MM.1S (cell line): ENCODE measurements at regions not wholly inside any gene's neighbourhood (a gene's known extent, or its start where the extent isn't known, plus 50 kb on each side); places are given as distances from the start of the nearest gene placed in this dataset.

Source experiments
- DNase-seq: peaks from one replicate; pipeline ENCODE4 v3.0.0-alpha.2; 2015
- H2AFZ ChIP-seq: fragments of 300-600 bp; sonication (generic); 2 replicates; pipeline ENCODE4 v1.6.0; 2016; ENCODE audit warnings: antibody characterized with exemption, low read length
- H3F3A ChIP-seq: fragments of 300-600 bp; sonication (generic); 2 replicates; pipeline ENCODE4 v1.6.1; 2016; ENCODE audit warnings: mild to moderate bottlenecking, antibody characterized with exemption, low read length, moderate library complexity, mixed read lengths; ENCODE audit not compliant: insufficient read depth
- H3K27ac ChIP-seq: fragments of 300-600 bp; sonication (generic); 2 replicates; pipeline ENCODE4 v1.5.1; 2016; ENCODE audit warnings: mild to moderate bottlenecking, low read length
- H3K27me3 ChIP-seq: fragments of 300-600 bp; sonication (generic); replicated peaks from 2 replicates; pipeline ENCODE4 v1.6.0; 2016; ENCODE audit warnings: low read length; ENCODE audit not compliant: insufficient read depth
- H3K36me3 ChIP-seq: fragments of 300-600 bp; sonication (generic); replicated peaks from 2 replicates; pipeline ENCODE4 v1.6.1; 2016; ENCODE audit warnings: mild to moderate bottlenecking, low read length, mixed read lengths; ENCODE audit not compliant: insufficient read depth
- H3K4me1 ChIP-seq: fragments of 300-600 bp; sonication (generic); 2 replicates; pipeline ENCODE4 v1.6.1; 2016; ENCODE audit warnings: low read length, mixed read lengths
- H3K4me2 ChIP-seq: fragments of 300-600 bp; sonication (generic); 2 replicates; pipeline ENCODE4 v1.6.0; 2016; ENCODE audit warnings: low read depth, low read length
- H3K4me3 ChIP-seq: fragments of 300-600 bp; sonication (generic); 2 replicates; pipeline ENCODE4 v1.5.1; 2016; ENCODE audit warnings: low read length, mixed read lengths
- H3K79me2 ChIP-seq: fragments of 300-600 bp; sonication (generic); 2 replicates; pipeline ENCODE4 v1.6.1; 2016; ENCODE audit warnings: mixed run types, low read length, mixed read lengths
- H3K9ac ChIP-seq: fragments of 300-600 bp; sonication (generic); 2 replicates; pipeline ENCODE4 v1.6.1; 2016; ENCODE audit warnings: low read length, mixed read lengths
- H3K9me2 ChIP-seq: fragments of 300-600 bp; sonication (generic); replicated peaks from 2 replicates; pipeline ENCODE4 v1.6.1; 2016; ENCODE audit warnings: mild to moderate bottlenecking, low read length, mixed read lengths; ENCODE audit not compliant: insufficient read depth
- H3K9me3 ChIP-seq: fragments of 300-600 bp; sonication (generic); replicated peaks from 2 replicates; pipeline ENCODE4 v1.6.1; 2016; ENCODE audit warnings: mild to moderate bottlenecking, low read length, mixed read lengths; ENCODE audit not compliant: insufficient read depth
- H4K20me1 ChIP-seq: fragments of 300-600 bp; sonication (generic); 2 replicates; pipeline ENCODE4 v1.6.1; 2016; ENCODE audit warnings: mild to moderate bottlenecking, low read length, moderate library complexity, mixed read lengths; ENCODE audit not compliant: insufficient read depth
- EZH2 ChIP-seq: fragments of 300-600 bp; sonication (generic); optimal IDR thresholded peaks from 2 replicates; pipeline ENCODE3; 2017; ENCODE audit warnings: low read depth, mild to moderate bottlenecking, antibody characterized with exemption, low read length, mixed read lengths
- EZH2phosphoT487 ChIP-seq: fragments of 300-600 bp; sonication (generic); IDR thresholded peaks from 2 replicates; pipeline ENCODE4 v1.6.1; 2018; ENCODE audit warnings: antibody characterized with exemption, low read length
- TF ChIP-seq, protein P1 (sequence below): fragments of 300-600 bp; sonication (generic); IDR thresholded peaks from 2 replicates; pipeline ENCODE4 v1.5.1; 2016; ENCODE audit warnings: antibody characterized with exemption, low read length, mixed read lengths

- TF ChIP-seq, protein P1, sequence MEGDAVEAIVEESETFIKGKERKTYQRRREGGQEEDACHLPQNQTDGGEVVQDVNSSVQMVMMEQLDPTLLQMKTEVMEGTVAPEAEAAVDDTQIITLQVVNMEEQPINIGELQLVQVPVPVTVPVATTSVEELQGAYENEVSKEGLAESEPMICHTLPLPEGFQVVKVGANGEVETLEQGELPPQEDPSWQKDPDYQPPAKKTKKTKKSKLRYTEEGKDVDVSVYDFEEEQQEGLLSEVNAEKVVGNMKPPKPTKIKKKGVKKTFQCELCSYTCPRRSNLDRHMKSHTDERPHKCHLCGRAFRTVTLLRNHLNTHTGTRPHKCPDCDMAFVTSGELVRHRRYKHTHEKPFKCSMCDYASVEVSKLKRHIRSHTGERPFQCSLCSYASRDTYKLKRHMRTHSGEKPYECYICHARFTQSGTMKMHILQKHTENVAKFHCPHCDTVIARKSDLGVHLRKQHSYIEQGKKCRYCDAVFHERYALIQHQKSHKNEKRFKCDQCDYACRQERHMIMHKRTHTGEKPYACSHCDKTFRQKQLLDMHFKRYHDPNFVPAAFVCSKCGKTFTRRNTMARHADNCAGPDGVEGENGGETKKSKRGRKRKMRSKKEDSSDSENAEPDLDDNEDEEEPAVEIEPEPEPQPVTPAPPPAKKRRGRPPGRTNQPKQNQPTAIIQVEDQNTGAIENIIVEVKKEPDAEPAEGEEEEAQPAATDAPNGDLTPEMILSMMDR, result no peak
- TF ChIP-seq EZH2phosphoT487 (no peak), EZH2 (no peak)
- H3K9ac ChIP-seq, result no peak overlapping the region
- H3K4me3 ChIP-seq, result no peak overlapping the region
- no peaks in the 10 kb centered on the region for H3K9me2 ChIP-seq
- no peaks in the 10 kb centered on the region for H3K4me1 ChIP-seq
- H3K27ac ChIP-seq, result no peak overlapping the region
- no peaks in the 10 kb centered on the region for H3K79me2 ChIP-seq
- DNase-seq, result no peak
- H2AFZ ChIP-seq, result no peak overlapping the region
- no peaks in the 10 kb centered on the region for H3F3A ChIP-seq
- no peaks in the 10 kb centered on the region for H3K36me3 ChIP-seq
- no peaks in the 10 kb centered on the region for H4K20me1 ChIP-seq
- no peaks in the 10 kb centered on the region for H3K27me3 ChIP-seq
- no peak overlapping the region for H3K4me2 ChIP-seq
- no peaks in the 10 kb centered on the region for H3K9me3 ChIP-seq
These were observed 144.0 kb upstream of the IRF2BP2 start for GRCh38 chr1:234753979-234754378.

GRCh38 chr1:234752927-234753326 lies 142.9 kb upstream of the IRF2BP2 start:
- no peak for DNase-seq
- H3K9ac ChIP-seq, result no peak overlapping the region
- TF ChIP-seq EZH2phosphoT487, result no peak
- TF ChIP-seq, protein P1, result no peak

GRCh38 chr1:234751678-234752077 lies 141.7 kb upstream of the IRF2BP2 start:
- no peaks in the 10 kb centered on the region for H3K4me1 ChIP-seq
- H3K4me3 ChIP-seq, result no peak overlapping the region
- TF ChIP-seq, protein P1, result no peak
- TF ChIP-seq EZH2 (no peak), EZH2phosphoT487 (no peak)
- H3K36me3 ChIP-seq, result no peaks in the 10 kb centered on the region
- no peaks in the 10 kb centered on the region for H3K27me3 ChIP-seq
- no peaks in the 10 kb centered on the region for H3K79me2 ChIP-seq
- H3K9ac ChIP-seq, result no peak overlapping the region
- no peak overlapping the region for H3K27ac ChIP-seq
- no peak overlapping the region for H3K4me2 ChIP-seq
- H3K9me2 ChIP-seq, result no peaks in the 10 kb centered on the region
- H4K20me1 ChIP-seq, result no peaks in the 10 kb centered on the region
- no peaks in the 10 kb centered on the region for H3K9me3 ChIP-seq
- no peaks in the 10 kb centered on the region for H3F3A ChIP-seq
- no peak overlapping the region for H2AFZ ChIP-seq
- DNase-seq, result no peak

More at GRCh38 chr1:234752927-234753326, 142.9 kb upstream of the IRF2BP2 start:
- Histone ChIP-seq H4K20me1 (no peaks in the 10 kb centered on the region), H3K27me3 (no peaks in the 10 kb centered on the region), H3K36me3 (no peaks in the 10 kb centered on the region), H3K79me2 (no peaks in the 10 kb centered on the region), H3F3A (no peaks in the 10 kb centered on the region), H3K9me3 (no peaks in the 10 kb centered on the region), H3K9me2 (no peaks in the 10 kb centered on the region), H2AFZ (no peak overlapping the region), H3K4me3 (no peak overlapping the region), H3K27ac (no peak overlapping the region), H3K4me2 (no peak overlapping the region), H3K4me1 (no peaks in the 10 kb centered on the region)
